NK-92 treated with Interleukin-12 subunit alpha and Interleukin-12 subunit beta, amount 100 ng/mL, for 24 hours (cell line): ENCODE measurements at regions not wholly inside any gene's neighbourhood (a gene's known extent, or its start where the extent isn't known, plus 50 kb on each side); places are given as distances from the start of the nearest gene placed in this dataset.

Experiments used
- DNase-seq: peaks from one replicate; lab custom pipeline; 2025; lab: John Stamatoyannopoulos, UW

GRCh38 chr5:125203912-125204311 lies 457.5 kb upstream of the ZNF608 start:
- DNase-seq: no peak

- no peak for DNase-seq
Observed at GRCh38 chr5:125205601-125206225, 459.3 kb upstream of the ZNF608 start.

- no peak for DNase-seq
Observed at GRCh38 chr5:125207856-125208255, 461.4 kb upstream of the ZNF608 start.

GRCh38 chr5:125209650-125210049 lies 463.2 kb upstream of the ZNF608 start:
- no peak for DNase-seq

- DNase-seq: no peak
Observed at GRCh38 chr5:125210242-125210947, 464.0 kb upstream of the ZNF608 start.

GRCh38 chr5:125214080-125214479 lies 467.6 kb upstream of the ZNF608 start:
- DNase-seq: no peak

GRCh38 chr5:125215593-125215992 lies 469.2 kb upstream of the ZNF608 start:
- no peak for DNase-seq

GRCh38 chr5:125219710-125220109 lies 473.3 kb upstream of the ZNF608 start:
- DNase-seq: no peak

- DNase-seq: no peak
Observed at GRCh38 chr5:125220284-125220683, 473.8 kb upstream of the ZNF608 start.

- no peak for DNase-seq
Observed at GRCh38 chr5:125222597-125223240, 476.3 kb upstream of the ZNF608 start.

GRCh38 chr5:125225424-125225823 lies 479.0 kb upstream of the ZNF608 start:
- no peak for DNase-seq

- no peak for DNase-seq
Observed at GRCh38 chr5:125226825-125227224, 480.4 kb upstream of the ZNF608 start.

GRCh38 chr5:125227333-125228095 lies 481.1 kb upstream of the ZNF608 start:
- DNase-seq: no peak

GRCh38 chr5:125228363-125229070 lies 482.1 kb upstream of the ZNF608 start:
- DNase-seq: no peak

GRCh38 chr5:125229556-125229955 lies 483.1 kb upstream of the ZNF608 start:
- DNase-seq: no peak

GRCh38 chr5:125232779-125233230 lies 486.4 kb upstream of the ZNF608 start:
- DNase-seq: no peak

- no peak for DNase-seq
Observed at GRCh38 chr5:125233944-125234343, 487.5 kb upstream of the ZNF608 start.

GRCh38 chr5:125236007-125236406 lies 489.6 kb upstream of the ZNF608 start:
- DNase-seq: no peak

- DNase-seq: no peak
Observed at GRCh38 chr5:125236981-125237380, 490.5 kb upstream of the ZNF608 start.

GRCh38 chr5:125244531-125244930 lies 498.1 kb upstream of the ZNF608 start:
- DNase-seq: no peak

- no peak for DNase-seq
Observed at GRCh38 chr5:125245216-125245615, 498.8 kb upstream of the ZNF608 start.

GRCh38 chr5:125249400-125249799 lies 503.0 kb upstream of the ZNF608 start:
- no peak for DNase-seq
